AG04449 (cell line): ENCODE measurements at regions not wholly inside any gene's neighbourhood (a gene's known extent, or its start where the extent isn't known, plus 50 kb on each side); places are given as distances from the start of the nearest gene placed in this dataset.

ENCODE experiments used
- CTCF ChIA-PET: fragments of 350-600 bp; formaldehyde crosslinking; extraction: SDS; loops from one replicate; lab custom pipeline; 2021; ENCODE audit warnings: antibody characterized with exemption; lab: Yijun Ruan, JAX
- POLR2A ChIA-PET: fragments of 400-600, 350-600 bp; formaldehyde crosslinking; extraction: SDS; loops from one replicate; lab custom pipeline; 2020; ENCODE audit warnings: antibody characterized with exemption, inconsistent platforms; lab: Yijun Ruan, JAX
- DNase-seq: peaks from one replicate; pipeline ENCODE4 v3.0.0-alpha.2; 2010; ENCODE audit warnings: low read depth, low spot score
- H3K4me3 ChIP-seq: 2 replicates; pipeline ENCODE4 v1.5.1; 2011; ENCODE audit warnings: low read depth, mild to moderate bottlenecking, control low read depth, low read length
- TF ChIP-seq, protein P1 (sequence below): IDR thresholded peaks from one replicate; pipeline ENCODE4 v1.5.1; 2011; ENCODE audit warnings: mild to moderate bottlenecking, moderate library complexity, low read length, control low read depth, inconsistent platforms; ENCODE audit not compliant: insufficient read depth; ENCODE audit errors: missing control alignments

DNA sequence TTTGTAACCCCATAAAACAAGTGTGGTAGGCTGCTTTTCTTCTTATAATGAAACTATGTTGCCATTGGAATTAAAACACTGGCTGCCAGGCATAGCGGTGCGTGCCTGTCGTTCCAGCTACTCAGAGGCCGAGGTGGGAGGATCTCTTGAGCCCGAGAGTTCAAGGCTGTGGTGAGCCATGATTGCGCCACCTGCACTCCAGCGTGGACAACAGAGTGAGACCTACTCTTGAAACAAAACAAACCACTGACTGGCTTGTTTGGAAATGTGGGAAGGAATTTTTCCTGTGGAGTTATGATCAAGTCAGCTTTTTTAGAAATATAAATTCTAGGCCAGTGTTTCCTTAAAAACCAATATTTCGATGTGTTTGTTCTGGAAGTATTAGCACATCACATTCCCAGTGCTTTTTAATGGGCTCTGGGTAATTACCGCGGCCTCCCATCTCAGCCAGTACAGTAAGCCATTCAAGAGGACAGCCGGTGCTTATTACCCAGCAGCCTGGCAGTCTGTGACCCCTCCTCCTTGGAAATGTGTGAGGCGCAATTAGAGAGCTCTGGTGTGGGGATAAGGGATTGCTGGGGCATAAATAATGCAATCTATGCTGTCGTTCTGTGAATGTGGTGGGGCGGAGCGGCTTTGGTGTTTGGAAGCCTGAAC lies 58.3 kb upstream of the TRAK1 start:
- peak; percentile 97 for DNase-seq
- ChIA-PET CTCF (interaction anchor here (1.3 kb wide), 1 partner anchor 34 kb away, joined by 4 read pairs; no protein-coding TSS in a partner anchor), POLR2A (interaction anchor here (1.0 kb wide), 1 partner anchor 39 kb away, joined by 3 read pairs; no protein-coding TSS in a partner anchor)
- TF ChIP-seq, protein P1, sequence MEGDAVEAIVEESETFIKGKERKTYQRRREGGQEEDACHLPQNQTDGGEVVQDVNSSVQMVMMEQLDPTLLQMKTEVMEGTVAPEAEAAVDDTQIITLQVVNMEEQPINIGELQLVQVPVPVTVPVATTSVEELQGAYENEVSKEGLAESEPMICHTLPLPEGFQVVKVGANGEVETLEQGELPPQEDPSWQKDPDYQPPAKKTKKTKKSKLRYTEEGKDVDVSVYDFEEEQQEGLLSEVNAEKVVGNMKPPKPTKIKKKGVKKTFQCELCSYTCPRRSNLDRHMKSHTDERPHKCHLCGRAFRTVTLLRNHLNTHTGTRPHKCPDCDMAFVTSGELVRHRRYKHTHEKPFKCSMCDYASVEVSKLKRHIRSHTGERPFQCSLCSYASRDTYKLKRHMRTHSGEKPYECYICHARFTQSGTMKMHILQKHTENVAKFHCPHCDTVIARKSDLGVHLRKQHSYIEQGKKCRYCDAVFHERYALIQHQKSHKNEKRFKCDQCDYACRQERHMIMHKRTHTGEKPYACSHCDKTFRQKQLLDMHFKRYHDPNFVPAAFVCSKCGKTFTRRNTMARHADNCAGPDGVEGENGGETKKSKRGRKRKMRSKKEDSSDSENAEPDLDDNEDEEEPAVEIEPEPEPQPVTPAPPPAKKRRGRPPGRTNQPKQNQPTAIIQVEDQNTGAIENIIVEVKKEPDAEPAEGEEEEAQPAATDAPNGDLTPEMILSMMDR = no peak
- peak overlapping the region; percentile 8; the same call in 1 of the 2 replicates for H3K4me3 ChIP-seq

DNA sequence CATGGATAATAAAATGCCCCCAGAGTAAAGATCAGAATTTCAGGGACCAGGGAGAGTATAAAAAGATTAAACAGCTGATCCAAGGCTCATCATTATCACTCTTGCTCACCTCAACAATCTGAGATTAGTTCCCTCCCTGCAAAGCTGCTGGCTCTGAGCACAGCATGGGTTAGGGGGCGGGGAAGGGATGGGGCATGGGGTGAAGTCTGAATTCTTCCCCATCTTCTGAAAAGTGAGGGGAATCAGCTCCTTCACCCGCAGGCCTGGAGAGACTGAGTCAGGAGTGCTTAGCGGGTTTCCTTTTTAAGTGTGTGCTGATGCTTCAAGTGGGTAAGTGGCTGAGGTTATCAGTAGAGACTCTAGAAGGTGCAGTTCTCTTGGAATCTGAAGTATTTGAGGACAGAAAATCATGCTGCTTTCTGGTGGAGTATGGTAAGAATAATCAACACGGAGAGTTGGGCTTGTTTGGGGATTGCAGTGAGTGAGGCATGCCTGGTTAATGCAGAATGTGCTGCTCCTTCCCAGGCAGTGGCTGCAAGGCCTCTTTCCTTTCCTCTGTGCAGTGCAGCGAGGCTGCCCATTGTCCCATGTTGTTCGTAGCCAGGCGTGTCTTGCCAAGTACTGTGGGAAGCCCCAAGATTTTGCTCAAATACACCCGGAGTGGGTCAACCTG lies 59.2 kb upstream of the TRAK1 start:
- ChIA-PET POLR2A (interaction anchor here (1.0 to 1.2 kb wide), 2 partner anchors 30 to 40 kb away, joined by 3 to 4 read pairs; no protein-coding TSS in a partner anchor), CTCF (interaction anchor here (1.1 to 1.6 kb wide), 3 partner anchors 30 to 66 kb away, joined by 3 to 4 read pairs (median 4); no protein-coding TSS in a partner anchor)
- H3K4me3 ChIP-seq = peak overlapping the region; percentile 27; the same call in 1 of the 2 replicates
- TF ChIP-seq, protein P1 = no peak
- no peak for DNase-seq

DNA sequence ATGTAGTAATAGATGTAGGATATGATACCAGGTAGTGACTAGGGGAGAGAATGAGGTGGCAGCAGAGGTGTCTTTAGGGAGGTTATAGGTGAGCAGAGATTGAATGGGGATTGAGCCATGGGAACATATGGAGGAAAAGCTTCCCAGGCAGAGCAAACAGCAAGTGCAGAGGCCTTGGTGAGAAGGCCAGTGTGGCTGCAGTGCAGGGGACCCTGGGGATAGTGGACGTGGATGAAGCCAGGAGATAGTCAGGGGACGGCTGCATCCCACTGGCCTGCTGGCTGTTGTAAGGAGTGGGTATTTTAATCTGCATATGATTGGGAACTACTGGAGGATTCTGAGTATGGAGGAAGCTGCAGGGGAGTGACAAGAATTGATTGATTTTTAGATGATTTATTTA lies 62.7 kb upstream of the TRAK1 start:
- CTCF ChIA-PET = interaction anchor here (1.1 kb wide), 1 partner anchor 166 kb away, joined by 3 read pairs; no protein-coding TSS in a partner anchor
- H3K4me3 ChIP-seq = no peak overlapping the region
- TF ChIP-seq, protein P1 = no peak
- DNase-seq = no peak
- POLR2A ChIA-PET = no interaction called here

DNA sequence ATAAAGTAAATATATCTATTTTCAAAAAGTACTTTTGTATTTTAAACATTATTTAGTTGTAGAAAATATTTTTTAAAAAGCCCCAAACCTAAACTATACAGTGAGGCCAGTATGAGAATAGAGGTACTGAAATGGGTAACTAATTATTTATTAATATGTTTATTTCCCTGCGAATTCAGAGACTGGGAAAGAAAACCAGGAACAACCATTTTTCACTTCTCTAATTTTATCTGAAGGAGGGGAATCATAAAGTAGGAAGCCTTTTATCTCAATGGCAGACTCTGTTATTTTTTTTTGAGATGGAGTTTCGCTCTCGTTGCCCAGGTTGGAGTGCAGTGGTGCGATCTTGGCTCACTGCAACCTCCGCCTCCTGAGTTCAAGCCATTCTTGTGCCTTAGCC lies 63.6 kb upstream of the TRAK1 start:
- H3K4me3 ChIP-seq = no peak overlapping the region
- TF ChIP-seq, protein P1 = no peak
- ChIA-PET POLR2A (no interaction called here), CTCF (interaction anchor here (0.7 to 1.5 kb wide), 2 partner anchors 49 to 72 kb away, joined by 3 to 4 read pairs; no protein-coding TSS in a partner anchor)
- DNase-seq = no peak

DNA sequence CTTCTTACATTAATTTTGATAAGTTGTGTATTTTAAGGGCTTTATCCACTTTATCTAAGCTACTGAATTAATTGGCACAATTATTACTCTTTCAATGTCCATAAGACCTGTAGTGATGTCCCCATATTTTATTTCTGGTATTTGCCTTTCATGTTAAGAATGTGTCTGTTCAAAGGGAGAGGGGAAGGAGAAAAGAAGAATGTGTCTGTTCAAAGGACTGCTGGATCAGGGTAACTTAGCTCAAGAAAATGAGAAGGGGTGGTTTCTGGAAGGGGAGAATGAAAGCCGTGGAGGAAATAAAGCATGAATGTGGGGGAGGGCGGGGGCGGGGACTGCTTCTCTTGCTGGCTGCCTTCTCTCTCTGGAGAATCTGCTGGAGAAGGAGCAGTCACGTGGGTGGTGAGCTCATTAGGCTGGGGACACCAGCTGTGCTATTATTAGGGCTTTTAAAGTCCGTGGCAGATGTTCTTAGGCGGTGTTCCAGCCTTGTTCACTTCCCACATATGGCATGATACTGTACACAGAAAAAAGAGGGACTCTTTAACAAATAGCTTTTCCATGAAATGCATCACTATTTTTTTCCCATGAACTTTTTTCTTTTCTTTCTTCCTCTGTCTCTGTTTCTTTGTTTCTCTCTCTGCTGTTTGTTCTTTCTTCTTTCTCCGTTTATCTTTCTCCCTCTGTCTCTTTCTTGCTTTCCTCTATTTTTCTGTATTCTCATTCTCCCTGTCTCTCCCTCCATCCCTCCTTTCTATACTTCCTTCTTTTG lies 63.7 kb upstream of the ULK4 start:
- peak; percentile 90 for DNase-seq
- ChIA-PET CTCF (interaction anchor here (0.9 to 1.4 kb wide), 4 partner anchors 8 to 72 kb away, joined by 3 to 6 read pairs (median 3); no protein-coding TSS in a partner anchor), POLR2A (interaction anchor here (0.6 to 1.9 kb wide), 5 partner anchors 11 to 63 kb away, joined by 3 to 10 read pairs (median 4); no protein-coding TSS in a partner anchor)
- TF ChIP-seq, protein P1 = no peak
- H3K4me3 ChIP-seq = peak overlapping the region; percentile 31
